T-helper 1 cell treated with Interleukin-12 subunit alpha and Interleukin-12 subunit beta and Interleukin-4 antibody, amounts not matched to agents 30 μg/mL and 1 μg/mL, for 36 hours (primary cell): ENCODE measurements at regions not wholly inside any gene's neighbourhood (a gene's known extent, or its start where the extent isn't known, plus 50 kb on each side); places are given as distances from the start of the nearest gene placed in this dataset.
"Not testable (repeated sequence)": the region's sequence is repeated elsewhere in the genome, so short reads cannot be mapped to it uniquely, and the experiment has no call there.

Experiments used
- H3K27ac Mint-ChIP-seq: one replicate; pipeline ENCODE4 v1.8.0; 2021; ENCODE audit warnings: mild to moderate bottlenecking, mixed read lengths
- H3K27me3 Mint-ChIP-seq: one replicate; pipeline ENCODE4 v1.8.0; 2021; ENCODE audit warnings: low read depth, mixed read lengths
- H3K36me3 Mint-ChIP-seq: one replicate; pipeline ENCODE4 v1.8.0; 2021; ENCODE audit warnings: low read depth, mixed read lengths
- H3K4me1 Mint-ChIP-seq: one replicate; pipeline ENCODE4 v1.8.0; 2021; ENCODE audit warnings: low read depth, mixed read lengths
- H3K4me3 Mint-ChIP-seq: one replicate; pipeline ENCODE4 v1.8.0; 2021; ENCODE audit warnings: mild to moderate bottlenecking, moderate library complexity, mixed read lengths
- H3K9me3 Mint-ChIP-seq: one replicate; pipeline ENCODE4 v1.8.0; 2021; ENCODE audit warnings: mixed read lengths

DNA sequence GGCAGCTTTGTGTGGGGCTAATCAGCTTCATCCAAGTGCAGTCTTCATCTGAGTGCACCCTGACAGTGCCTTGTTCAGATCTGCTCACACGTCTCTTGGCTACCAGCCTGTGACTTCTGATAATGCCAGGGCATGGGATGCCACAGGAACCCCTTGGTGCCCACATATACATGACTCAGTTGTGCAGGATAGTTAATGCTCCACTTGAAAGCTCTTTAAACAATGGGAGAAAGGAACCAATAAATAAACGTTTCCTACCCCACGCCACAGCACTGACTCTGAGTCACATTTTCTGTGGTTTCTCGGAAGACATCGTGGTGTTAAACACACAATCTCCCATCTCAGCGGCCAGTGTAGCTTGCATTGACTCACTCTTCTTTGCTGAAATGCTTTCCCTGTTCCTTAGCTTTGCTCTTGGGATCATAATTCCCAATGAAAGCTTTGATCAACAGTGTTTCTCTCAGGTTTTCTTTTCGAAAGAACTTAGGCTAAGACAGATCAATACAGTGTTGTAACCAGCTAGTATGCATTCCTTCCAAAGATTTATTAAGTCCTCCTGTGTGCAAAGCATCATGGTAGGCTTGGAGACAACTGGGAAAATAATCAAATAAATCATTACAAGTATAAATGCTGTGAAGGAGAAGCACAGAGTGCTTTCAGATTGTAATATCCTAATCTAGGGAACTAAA is 142.0 kb downstream of the COPS8 start:
- Mint-ChIP-seq H3K36me3 (no peaks in the 10 kb centered on the region), H3K27me3 (peaks cover 5% of the 10 kb centered on the region), H3K4me1 (peaks cover 6% of the 10 kb centered on the region), H3K9me3 (no peaks in the 10 kb centered on the region), H3K4me3 (no peak overlapping the region), H3K27ac (no peak overlapping the region)

DNA sequence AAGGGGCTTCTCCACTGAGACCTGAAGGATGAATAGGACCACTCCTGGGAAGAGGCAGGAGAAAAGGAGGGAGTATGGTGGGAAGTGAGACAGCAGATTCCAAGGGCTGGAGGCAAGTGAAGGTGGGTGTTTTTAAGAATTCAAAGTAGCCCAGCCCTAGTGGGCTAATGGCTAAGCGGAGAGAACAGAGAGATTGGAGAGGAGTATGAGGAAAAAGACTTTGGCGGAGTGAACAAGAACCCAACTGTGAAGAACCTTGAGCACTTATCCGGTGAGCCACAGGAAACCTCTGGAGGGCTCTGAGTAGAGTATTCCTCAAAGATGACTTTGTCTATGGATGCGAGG is 142.6 kb downstream of the COPS8 start:
- Mint-ChIP-seq H3K9me3 (no peaks in the 10 kb centered on the region), H3K27ac (no peak overlapping the region), H3K4me1 (peaks cover 6% of the 10 kb centered on the region), H3K36me3 (no peaks in the 10 kb centered on the region), H3K27me3 (peaks cover 5% of the 10 kb centered on the region), H3K4me3 (no peak overlapping the region)

DNA sequence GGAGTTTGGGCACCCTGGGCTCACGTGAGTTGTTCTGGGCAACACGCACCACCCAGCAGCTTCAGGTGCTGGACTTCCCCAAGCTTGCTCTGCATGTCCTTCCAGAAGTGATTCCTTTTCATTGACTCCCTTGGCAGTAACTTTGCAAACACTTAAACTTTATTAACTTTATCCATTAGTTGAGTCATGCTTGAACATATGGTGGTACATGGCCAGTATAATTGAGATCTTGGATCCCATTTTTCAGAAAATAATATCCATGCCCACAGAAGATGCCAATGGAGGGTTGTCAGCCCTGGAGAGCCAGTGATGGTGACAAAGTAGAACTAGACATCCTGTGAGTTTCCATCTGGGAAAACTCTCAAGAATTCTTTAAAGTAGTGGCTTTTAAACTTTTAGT is 144.2 kb downstream of the COPS8 start:
- H3K4me1 Mint-ChIP-seq, result peaks cover 6% of the 10 kb centered on the region
- peaks cover 5% of the 10 kb centered on the region for H3K27me3 Mint-ChIP-seq
- H3K27ac Mint-ChIP-seq, result no peak overlapping the region
- no peaks in the 10 kb centered on the region for H3K36me3 Mint-ChIP-seq
- no peaks in the 10 kb centered on the region for H3K9me3 Mint-ChIP-seq
- no peak overlapping the region for H3K4me3 Mint-ChIP-seq

DNA sequence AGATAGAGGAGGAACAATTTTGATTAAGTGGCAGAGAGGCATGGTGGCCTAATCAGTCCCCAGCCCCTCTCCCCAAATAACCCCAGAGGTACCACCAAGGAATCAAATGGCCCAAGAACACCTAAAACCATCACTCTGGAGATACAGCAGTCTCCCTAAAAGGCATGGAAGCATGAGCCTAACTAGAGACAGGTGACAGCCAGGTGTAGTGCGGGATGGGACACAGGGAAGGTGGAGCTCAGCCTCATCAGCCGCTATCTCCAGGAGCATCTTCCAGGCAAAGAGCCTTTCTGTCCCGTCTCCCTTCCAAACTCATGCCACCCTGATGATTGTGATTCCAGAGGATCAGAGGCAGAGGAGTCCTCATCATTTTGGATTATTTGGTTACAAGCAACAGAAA is 144.7 kb downstream of the COPS8 start:
- Mint-ChIP-seq H3K4me3 (no peak overlapping the region), H3K9me3 (no peaks in the 10 kb centered on the region), H3K36me3 (no peaks in the 10 kb centered on the region), H3K4me1 (peaks cover 6% of the 10 kb centered on the region), H3K27me3 (peaks cover 5% of the 10 kb centered on the region), H3K27ac (no peak overlapping the region)

DNA sequence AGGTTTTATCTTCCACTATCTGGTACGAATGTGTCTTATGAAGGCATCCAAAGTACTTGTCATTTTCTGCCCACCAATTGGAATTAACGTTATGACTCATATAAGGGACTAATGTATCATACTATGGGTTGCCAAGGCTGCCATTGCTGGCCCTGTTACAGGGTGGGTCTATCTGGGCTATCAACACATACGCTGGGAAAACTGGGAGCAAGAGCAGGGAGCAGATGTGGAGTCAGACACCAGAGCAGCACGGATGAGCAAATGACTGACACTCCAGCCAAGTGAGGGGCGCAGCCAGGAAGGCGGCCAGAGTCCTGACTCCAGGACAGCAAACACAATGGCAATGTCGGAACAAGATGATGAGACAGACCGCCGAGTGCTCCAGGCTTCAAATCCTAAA is 145.9 kb downstream of the COPS8 start:
- no peak overlapping the region for H3K27ac Mint-ChIP-seq
- H3K9me3 Mint-ChIP-seq, result no peaks in the 10 kb centered on the region
- H3K27me3 Mint-ChIP-seq, result peaks cover 5% of the 10 kb centered on the region
- H3K4me1 Mint-ChIP-seq, result peaks cover 6% of the 10 kb centered on the region
- H3K4me3 Mint-ChIP-seq, result no peak overlapping the region
- no peaks in the 10 kb centered on the region for H3K36me3 Mint-ChIP-seq

DNA sequence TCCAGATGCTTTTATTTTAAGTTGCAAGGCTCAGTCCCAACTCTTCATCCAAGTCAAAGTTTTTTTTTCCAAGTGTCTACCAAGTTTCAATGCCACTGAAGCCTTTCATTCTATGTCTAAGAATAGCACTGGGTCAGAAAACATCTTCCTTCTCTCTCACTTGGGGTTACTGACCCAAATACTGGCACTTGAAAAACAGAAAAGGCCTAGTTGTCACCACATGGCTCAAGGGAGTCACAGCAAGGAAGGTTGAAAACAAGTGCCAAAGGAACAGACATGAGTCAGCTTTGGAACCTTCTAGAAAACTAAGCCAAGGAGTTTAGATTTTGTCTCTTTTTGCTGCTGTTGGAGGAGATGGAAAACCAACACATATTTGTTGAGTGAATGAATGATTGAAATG is 146.5 kb downstream of the COPS8 start:
- H3K27ac Mint-ChIP-seq, result no peak overlapping the region
- H3K4me3 Mint-ChIP-seq, result no peak overlapping the region
- peaks cover 6% of the 10 kb centered on the region for H3K4me1 Mint-ChIP-seq
- H3K9me3 Mint-ChIP-seq, result no peaks in the 10 kb centered on the region
- H3K27me3 Mint-ChIP-seq, result peaks cover 5% of the 10 kb centered on the region
- no peaks in the 10 kb centered on the region for H3K36me3 Mint-ChIP-seq

DNA sequence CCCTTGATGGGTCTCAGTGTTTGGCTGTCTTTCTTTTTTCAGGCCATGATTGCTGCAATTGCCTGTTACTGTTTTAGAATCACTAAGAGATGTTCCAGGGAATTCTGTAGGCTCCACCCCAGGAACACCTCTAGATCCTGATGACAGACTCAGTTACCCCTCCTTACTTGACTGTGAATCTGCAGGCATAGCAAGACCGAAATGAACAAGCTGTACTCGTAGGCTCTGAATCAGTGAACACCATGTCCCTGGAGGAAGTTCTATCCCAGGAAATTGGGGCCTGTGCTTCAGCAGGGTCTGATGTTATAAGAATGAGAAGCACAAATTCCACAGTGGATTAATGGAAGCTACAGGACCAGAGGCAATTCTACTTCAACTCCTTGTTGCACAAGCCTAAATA is 148.6 kb downstream of the COPS8 start:
- Mint-ChIP-seq H3K9me3 (no peaks in the 10 kb centered on the region), H3K27ac (no peak overlapping the region), H3K27me3 (no peaks in the 10 kb centered on the region), H3K4me3 (no peak overlapping the region), H3K4me1 (no peaks in the 10 kb centered on the region), H3K36me3 (no peaks in the 10 kb centered on the region)

DNA sequence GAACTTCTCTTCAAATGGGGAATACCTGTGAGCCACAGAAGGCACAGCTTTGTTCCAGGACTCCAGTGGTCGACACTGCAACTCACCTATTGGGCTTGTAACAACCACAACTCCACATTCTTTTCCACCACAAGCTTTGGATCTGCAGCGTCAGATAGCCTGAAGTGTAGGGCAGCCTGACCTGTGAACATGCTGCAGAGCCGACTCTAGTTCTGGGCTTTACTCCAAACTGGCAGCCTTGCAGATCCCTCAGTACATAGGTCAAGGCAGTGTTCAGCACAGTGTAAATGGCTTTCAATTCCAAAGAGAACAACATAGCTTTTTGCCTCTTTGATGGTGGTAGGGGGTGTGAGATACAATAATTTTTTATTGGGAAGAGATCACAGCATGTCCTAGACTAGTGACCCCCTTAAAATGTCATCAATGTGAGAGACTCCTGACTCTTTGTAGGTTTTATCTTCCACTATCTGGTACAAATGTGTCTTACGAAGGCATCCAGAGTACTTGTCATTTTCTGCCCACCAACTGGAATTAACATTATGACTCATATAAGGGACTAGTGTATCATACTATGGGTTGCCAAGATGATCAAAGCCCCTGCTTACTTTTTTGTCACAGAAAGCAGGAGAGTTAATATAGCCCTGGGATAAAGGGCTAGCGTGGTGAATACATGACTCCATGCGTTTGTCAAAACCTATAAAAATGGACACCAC is 149.8 kb downstream of the COPS8 start:
- no peak overlapping the region for H3K4me3 Mint-ChIP-seq
- no peak overlapping the region for H3K27ac Mint-ChIP-seq
- peaks cover under 1% of the 10 kb centered on the region for H3K9me3 Mint-ChIP-seq
- H3K4me1 Mint-ChIP-seq, result no peaks in the 10 kb centered on the region
- H3K27me3 Mint-ChIP-seq, result no peaks in the 10 kb centered on the region
- H3K36me3 Mint-ChIP-seq, result no peaks in the 10 kb centered on the region

DNA sequence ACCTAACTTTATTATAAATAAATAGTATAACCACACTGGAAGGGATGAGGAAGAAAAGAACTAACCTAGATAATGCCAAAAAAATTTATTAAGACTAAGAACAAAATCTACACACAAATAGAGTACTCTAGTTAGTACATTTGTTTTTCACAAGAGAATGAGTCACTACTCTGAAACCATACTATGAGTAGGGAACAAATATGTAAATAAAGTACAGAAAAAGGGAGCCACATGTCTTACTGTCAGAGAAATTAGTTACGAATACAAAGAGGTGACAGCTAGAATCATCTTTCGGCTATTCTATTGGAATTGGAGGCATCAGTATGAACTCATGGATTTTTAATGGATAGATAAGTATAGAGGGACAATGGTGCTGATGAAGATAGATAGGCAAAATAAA is 150.5 kb downstream of the COPS8 start:
- Mint-ChIP-seq H3K27me3 (no peaks in the 10 kb centered on the region), H3K36me3 (no peaks in the 10 kb centered on the region), H3K9me3 (peaks cover 3% of the 10 kb centered on the region), H3K4me1 (no peaks in the 10 kb centered on the region), H3K4me3 (no peak overlapping the region), H3K27ac (no peak overlapping the region)

DNA sequence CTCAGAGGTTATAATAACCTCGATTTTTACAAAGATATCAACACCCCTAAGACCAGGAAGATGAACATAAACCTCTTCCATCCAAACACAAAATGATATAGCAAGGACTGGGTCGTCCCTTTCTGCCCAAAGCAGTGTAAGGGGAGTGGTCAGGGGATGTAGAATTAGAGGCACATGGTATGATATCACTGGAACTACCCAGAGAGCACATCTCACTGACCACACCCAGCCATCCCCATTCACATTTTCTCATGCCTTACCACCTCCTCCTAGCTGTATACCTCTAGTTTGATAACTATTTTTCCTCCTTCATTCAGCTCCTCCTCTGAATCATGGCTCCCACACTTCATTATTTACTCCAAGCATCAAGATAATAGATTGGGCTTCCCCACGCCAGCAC is 152.6 kb downstream of the COPS8 start:
- Mint-ChIP-seq H3K27me3 (no peaks in the 10 kb centered on the region), H3K9me3 (peaks cover 3% of the 10 kb centered on the region), H3K27ac (no peak overlapping the region), H3K36me3 (no peaks in the 10 kb centered on the region), H3K4me3 (no peak overlapping the region), H3K4me1 (no peaks in the 10 kb centered on the region)

DNA sequence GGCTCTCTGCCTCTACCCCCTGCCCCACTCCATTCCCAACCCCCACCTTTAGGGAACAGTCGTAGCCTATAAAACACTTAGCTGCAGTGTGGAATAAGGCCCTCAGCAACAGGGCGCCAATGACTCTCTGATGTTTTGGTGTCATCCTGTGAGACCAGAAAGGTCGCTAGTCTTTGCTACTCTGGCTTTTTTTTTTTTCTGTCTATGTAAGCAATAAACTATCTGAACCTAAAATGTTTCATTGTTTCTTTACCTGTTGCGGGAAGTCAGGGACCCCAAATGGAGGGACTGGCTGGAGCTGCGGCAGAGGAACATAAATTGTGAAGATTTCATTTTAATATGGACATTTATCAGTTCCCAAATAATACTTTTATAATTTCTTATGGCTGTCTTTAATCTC is 154.6 kb downstream of the COPS8 start:
- Mint-ChIP-seq H3K4me1 (no peaks in the 10 kb centered on the region), H3K4me3 (no peak overlapping the region), H3K9me3 (peaks cover 3% of the 10 kb centered on the region), H3K27ac (no peak overlapping the region), H3K36me3 (no peaks in the 10 kb centered on the region), H3K27me3 (no peaks in the 10 kb centered on the region)

DNA sequence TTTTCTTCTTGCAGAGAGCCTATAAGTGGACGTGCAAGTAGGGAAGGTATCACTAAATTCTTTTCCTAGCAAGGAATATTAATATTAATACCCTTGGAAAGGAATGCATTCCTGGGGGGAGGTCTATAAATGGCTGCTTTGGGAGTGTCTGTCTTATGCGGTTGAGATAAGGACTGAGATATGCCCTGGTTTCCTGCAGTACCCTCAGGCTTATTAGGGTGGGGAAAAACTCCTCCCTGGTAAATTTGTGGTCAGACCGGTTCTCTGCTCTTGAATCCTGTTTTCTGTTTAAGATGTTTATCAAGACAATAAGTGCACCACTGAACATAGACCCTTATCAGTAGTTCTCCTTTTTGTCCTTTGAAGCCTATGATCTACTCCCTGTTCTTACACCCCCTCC is 155.2 kb downstream of the COPS8 start:
- not testable (repeated sequence) for H3K9me3 Mint-ChIP-seq, H3K4me1 Mint-ChIP-seq, H3K27ac Mint-ChIP-seq, H3K4me3 Mint-ChIP-seq, H3K36me3 Mint-ChIP-seq, H3K27me3 Mint-ChIP-seq

DNA sequence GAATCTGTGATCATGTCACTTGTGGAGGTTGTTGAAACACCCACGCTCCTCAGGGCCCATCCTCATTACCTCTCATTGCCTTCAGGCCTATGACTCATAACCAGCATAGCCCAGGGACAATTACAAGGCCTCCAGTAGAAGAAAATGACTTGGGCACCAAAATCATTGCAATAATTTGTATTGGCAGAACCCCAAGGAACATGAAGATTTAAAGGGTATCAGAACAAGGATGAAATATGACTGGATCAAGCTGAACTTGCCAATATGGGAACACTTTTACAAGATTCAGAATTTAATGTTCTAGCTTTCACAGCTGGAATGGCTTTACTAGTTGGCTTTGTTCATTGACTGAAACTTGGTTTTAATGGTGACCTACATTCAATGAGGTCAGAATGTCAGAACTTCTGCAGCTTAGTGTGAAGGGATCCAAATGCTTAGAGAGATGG is 156.4 kb downstream of the COPS8 start:
- H3K27ac Mint-ChIP-seq, result no peak overlapping the region
- H3K36me3 Mint-ChIP-seq, result no peaks in the 10 kb centered on the region
- no peak overlapping the region for H3K4me3 Mint-ChIP-seq
- peaks cover 3% of the 10 kb centered on the region for H3K9me3 Mint-ChIP-seq
- no peaks in the 10 kb centered on the region for H3K27me3 Mint-ChIP-seq
- no peaks in the 10 kb centered on the region for H3K4me1 Mint-ChIP-seq

DNA sequence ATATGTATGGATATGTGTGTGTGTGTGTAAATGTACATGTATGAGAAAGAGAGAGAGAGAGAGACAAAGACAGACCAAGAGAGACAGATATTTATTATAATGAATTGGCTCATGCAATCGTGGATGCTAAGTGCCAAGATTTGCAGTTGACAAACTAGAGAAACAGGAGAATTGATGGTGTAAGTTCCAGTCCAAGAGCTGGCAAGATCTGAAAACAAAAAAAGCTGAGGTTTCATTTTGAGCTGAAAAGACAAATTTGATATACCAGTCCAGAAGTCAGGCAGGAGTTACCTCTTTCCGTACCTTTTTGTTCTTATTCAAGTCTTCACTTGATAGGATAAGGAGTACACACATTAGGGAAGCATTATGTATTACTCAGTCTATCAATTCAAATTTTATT is 157.8 kb downstream of the COPS8 start:
- H3K4me3 Mint-ChIP-seq, result no peak overlapping the region
- no peaks in the 10 kb centered on the region for H3K27me3 Mint-ChIP-seq
- no peak overlapping the region for H3K27ac Mint-ChIP-seq
- H3K4me1 Mint-ChIP-seq, result no peaks in the 10 kb centered on the region
- H3K9me3 Mint-ChIP-seq, result peaks cover 3% of the 10 kb centered on the region
- H3K36me3 Mint-ChIP-seq, result no peaks in the 10 kb centered on the region

DNA sequence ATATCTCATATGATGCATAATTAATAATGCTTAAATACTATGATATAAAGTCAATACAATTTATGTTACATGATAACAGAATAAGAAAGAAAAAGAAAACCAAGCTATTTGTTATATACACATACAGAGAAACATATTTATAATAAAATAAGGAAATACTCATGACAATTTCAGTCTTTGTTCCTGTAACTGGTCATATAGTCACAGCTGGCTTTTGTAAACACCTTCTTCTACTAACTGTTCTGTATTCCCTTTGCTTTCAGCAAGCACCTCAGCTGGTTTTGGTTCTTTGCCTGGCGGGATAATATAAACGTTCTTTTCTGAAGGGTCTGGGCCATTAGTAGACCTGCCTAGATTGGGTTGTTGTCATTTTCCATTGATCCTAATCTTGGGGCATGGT is 158.5 kb downstream of the COPS8 start:
- Mint-ChIP-seq H3K4me1 (no peaks in the 10 kb centered on the region), H3K36me3 (no peaks in the 10 kb centered on the region), H3K9me3 (peaks cover 3% of the 10 kb centered on the region), H3K27me3 (no peaks in the 10 kb centered on the region), H3K4me3 (no peak overlapping the region), H3K27ac (no peak overlapping the region)
